IMR-90 (cell line): ENCODE measurements at regions not wholly inside any gene's neighbourhood (a gene's known extent, or its start where the extent isn't known, plus 50 kb on each side); places are given as distances from the start of the nearest gene placed in this dataset.

ENCODE experiments used
- CEBPB ChIP-seq: IDR thresholded peaks from 2 replicates; pipeline ENCODE4 v1.6.1; 2012; ENCODE audit warnings: low read depth, low read length, improper control_type of control experiment
- CTCF ChIP-seq: conservative IDR thresholded peaks from 2 replicates; pipeline ENCODE4 v1.5.1; 2012; ENCODE audit warnings: mild to moderate bottlenecking, low read depth, low read length, improper control_type of control experiment
- FOS ChIP-seq: fragments of 150-350 bp; IDR thresholded peaks from 2 replicates; pipeline ENCODE4 v1.6.1; 2016; ENCODE audit warnings: low read depth, low read length
- MAFK ChIP-seq: IDR thresholded peaks from 2 replicates; pipeline ENCODE4 v1.6.1; 2012; ENCODE audit warnings: low read depth, low read length, improper control_type of control experiment
- POLR2A ChIP-seq: IDR thresholded peaks from 2 replicates; pipeline ENCODE4 v1.6.1; 2012; ENCODE audit warnings: mild to moderate bottlenecking, low read depth, low read length
- RAD21 ChIP-seq: IDR thresholded peaks from 2 replicates; pipeline ENCODE4 v1.6.1; 2012; ENCODE audit warnings: low read length, improper control_type of control experiment
- RCOR1 ChIP-seq: IDR thresholded peaks from 2 replicates; pipeline ENCODE4 v1.6.1; 2012; ENCODE audit warnings: mild to moderate bottlenecking, low read length, improper control_type of control experiment; ENCODE audit not compliant: insufficient replicate concordance
- RFX5 ChIP-seq: IDR thresholded peaks from 2 replicates; pipeline ENCODE4 v1.8.0; 2012; ENCODE audit warnings: low read depth, mild to moderate bottlenecking, low read length, moderate library complexity
- SMC3 ChIP-seq: fragments of 150-350 bp; IDR thresholded peaks from 2 replicates; pipeline ENCODE4 v1.6.1; 2016; ENCODE audit warnings: low read depth, mild to moderate bottlenecking, antibody characterized with exemption, low read length, moderate library complexity
- TF ChIP-seq, protein P1 (sequence below): fragments of 150-350 bp; IDR thresholded peaks from 2 replicates; pipeline ENCODE4 v1.6.1; 2016; ENCODE audit warnings: low read depth, mild to moderate bottlenecking, low read length, moderate library complexity, borderline replicate concordance
- TF ChIP-seq, protein P2 (sequence below): fragments of 150-350 bp; IDR thresholded peaks from 2 replicates; pipeline ENCODE4 v1.6.1; 2017; ENCODE audit warnings: mild to moderate bottlenecking, antibody characterized with exemption, low read length, low read depth

GRCh38 chr4:148926276-148927260 lies 484.4 kb upstream of the NR3C2 start:
- TF ChIP-seq POLR2A, result no peak
- no peak for TF ChIP-seq MAFK
- TF ChIP-seq CTCF, result no peak
- no peak for TF ChIP-seq SMC3
- no peak for TF ChIP-seq CEBPB
- TF ChIP-seq, protein P1, sequence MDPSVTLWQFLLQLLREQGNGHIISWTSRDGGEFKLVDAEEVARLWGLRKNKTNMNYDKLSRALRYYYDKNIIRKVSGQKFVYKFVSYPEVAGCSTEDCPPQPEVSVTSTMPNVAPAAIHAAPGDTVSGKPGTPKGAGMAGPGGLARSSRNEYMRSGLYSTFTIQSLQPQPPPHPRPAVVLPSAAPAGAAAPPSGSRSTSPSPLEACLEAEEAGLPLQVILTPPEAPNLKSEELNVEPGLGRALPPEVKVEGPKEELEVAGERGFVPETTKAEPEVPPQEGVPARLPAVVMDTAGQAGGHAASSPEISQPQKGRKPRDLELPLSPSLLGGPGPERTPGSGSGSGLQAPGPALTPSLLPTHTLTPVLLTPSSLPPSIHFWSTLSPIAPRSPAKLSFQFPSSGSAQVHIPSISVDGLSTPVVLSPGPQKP, result no peak
- TF ChIP-seq RAD21, result no peak
- TF ChIP-seq, protein P2, sequence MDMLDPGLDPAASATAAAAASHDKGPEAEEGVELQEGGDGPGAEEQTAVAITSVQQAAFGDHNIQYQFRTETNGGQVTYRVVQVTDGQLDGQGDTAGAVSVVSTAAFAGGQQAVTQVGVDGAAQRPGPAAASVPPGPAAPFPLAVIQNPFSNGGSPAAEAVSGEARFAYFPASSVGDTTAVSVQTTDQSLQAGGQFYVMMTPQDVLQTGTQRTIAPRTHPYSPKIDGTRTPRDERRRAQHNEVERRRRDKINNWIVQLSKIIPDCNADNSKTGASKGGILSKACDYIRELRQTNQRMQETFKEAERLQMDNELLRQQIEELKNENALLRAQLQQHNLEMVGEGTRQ, result no peak
- TF ChIP-seq RCOR1, result no peak
- TF ChIP-seq FOS, result no peak
- TF ChIP-seq RFX5, result no peak
